Hippocampal formation (tissue), 2 donors: ENCODE measurements at regions not wholly inside any gene's neighbourhood (a gene's known extent, or its start where the extent isn't known, plus 50 kb on each side); places are given as distances from the start of the nearest gene placed in this dataset.

Experiments
- DNase-seq, 2 donors: peaks; one replicate each; lab custom pipeline; 2025; lab: John Stamatoyannopoulos, UW

DNA sequence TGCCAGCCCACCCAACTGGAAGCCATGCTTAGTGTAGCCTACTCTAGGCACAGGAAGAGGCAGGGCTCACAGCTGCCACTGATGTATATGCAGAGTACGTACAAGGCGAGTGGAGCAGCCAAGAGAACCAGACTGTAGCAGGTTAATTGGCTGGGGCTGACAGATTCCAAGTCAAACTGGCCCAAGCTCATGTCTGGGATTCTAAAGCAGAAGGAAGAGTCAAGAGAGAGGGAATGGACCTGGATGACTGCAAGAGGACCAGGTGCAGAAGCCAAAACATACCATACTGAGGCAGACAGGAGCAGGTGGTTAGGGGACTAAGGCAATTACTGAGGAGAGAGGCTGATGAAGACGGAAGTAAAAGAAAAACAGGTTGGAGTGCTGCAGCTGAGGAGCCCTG, 51.3 kb upstream of the LRRN2 start:
- peak in 1 of 2 donors; percentile 14 for DNase-seq

DNA sequence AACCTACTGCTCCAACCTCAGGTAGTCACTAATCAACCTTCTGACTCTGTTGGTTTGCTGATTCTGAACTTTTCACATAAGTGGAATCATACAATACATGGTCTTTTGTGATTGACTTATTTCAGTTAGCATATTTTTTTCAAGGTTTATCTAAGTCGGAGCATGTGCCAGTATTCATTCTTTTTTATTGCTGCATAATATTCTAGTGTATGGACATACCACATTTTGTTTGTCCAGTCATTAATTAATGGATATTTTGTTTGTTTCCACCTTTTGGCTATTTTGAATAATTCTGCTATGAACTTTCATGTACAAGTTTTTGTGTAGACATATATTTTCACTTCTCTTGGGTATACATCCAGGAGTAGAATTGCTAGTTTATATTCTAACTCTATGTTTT, 53.0 kb upstream of the LRRN2 start:
- no peak for DNase-seq

DNA sequence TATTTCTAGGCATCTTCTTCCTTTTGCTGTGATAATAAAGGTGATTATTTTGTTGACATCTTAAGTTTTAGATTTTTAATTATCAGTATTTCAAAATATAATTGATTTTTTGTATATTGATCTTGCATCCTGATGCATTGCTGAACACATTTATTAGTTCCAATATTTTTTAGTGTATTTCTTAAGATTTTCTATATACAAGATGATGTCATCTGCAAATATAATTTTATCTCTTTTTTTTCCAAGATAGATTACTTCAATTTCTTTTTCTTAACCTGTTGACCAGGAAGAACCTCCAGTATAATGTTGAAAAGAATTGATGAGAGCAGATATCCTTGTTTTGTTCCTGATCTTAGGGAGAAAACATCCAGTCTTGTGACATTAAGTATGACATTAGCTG, 54.8 kb upstream of the LRRN2 start:
- no peak for DNase-seq

DNA sequence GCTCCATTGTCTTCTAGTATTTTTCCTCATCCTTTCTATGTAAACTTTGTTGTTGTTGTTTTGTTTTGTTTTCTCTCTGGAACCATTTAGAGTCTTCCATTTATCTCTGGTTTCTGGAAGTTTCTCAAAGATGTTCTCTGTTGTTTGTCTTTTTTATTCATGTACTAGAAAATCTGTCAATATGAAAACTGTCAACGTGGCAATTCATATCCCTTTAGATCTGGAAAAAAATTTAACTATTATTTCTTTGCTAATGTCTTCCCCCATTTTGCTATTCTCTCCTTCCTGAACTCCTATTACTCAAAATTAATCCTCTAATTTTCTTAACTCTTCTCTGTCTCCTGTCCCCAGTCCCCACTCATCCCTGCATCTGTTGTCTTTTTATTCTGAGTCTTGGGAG, 55.9 kb upstream of the LRRN2 start:
- no peak for DNase-seq

DNA sequence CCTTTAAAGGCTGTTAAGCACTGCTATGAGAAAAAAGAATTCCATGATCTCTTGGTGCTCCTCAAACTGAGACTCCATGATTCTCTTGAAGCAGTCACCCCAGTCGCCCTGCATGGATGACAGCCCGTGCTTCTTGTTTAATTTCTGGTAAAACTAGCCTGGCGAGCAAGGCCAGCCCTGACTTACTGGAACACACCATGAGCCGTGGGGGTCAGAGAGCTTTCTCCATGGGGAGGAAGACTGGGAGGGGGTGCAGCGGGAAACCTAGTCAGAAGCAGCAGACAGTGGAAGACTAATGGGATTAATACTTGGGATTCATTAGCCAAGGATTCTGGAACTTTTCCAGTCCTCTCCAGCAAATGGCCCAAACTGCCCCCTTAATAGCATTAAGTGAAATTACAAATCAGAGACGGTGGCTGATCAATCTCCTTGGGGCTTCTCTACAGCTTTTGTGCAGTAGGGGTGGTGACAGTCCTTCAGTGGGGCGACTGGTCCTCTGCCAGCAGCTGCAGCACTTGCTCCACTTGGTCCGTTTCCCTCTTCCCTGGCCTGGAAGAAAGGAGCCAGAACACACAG, 57.2 kb upstream of the LRRN2 start:
- DNase-seq, result no peak

DNA sequence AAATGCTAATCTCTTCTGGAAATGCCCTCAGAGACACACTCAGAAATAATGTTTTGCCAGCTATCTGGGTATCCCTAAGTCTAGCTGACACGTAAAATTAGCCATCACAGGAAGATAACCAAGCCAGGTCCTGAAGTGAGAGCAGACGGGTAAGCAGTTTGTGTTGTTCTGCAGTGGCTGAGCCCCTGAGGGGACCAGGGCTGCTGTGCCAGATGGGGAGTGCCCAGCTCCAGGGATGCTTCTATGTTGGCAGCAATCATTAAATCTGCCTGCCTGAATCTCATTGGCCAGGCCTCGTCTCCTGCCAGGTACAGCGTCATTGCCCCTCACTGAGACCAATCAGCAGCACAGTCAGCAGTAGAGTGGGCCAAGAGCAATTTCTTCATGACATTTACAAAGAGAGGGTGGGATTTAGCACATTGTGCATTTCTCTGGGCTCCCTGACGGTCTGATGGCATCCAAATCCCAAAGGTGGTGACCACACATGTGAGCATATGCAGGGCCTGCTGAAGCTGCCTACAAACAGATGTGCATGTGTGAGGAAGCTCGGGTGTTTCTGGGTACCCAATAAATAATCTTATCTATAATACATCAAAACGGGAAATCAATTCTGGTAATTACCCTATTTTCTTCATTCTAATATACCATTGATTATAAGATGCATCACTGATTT, 58.7 kb upstream of the LRRN2 start:
- DNase-seq, result no peak

DNA sequence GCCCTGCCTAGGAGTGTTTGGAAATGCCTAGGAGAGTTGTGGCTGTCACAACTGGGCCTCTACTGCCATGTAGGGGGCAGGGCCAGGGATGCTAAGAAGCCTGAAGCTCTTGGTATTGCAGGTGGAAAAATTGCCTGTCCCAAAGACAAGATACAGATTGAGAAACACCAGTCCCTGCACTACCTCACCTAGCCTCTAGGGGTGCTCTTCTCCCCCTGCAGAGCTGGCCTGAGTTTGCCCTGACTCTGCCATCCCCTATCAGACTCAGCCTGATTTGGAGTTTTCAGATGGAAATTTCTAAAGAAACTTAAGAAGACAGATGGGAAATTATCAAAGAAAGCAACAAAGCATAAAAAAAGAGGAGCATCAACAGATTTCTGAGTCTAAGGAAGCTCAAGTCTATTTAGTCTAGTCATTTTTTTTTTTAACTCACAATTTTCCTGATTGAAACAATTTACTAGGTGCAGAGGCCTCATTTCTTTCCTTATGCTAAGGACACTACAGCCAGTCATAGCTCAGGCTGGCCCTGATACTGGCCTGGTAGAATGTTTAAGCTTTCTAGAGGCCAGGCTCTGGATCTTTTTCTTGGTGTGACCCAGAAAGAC, 61.4 kb upstream of the LRRN2 start:
- no peak for DNase-seq

DNA sequence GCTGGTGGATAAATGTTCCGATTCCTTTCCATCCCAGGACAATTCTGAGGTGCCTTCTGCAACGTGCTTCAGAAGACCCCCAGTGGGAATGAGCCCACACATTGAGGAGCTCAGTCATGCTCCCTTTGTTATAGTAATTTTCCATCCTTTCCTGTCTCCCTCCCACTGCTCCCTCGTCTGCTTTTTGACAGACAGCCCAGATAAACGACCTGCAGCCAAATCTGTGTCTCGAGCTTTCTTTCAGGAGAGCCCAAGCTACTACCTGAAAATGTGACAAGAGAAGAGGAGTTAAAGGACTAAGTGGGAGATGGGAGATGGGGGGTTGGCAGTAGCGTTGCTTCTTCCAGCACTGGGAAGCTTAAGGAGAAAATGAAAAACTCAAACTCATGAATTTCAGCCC, 65.9 kb upstream of the LRRN2 start:
- no peak for DNase-seq

DNA sequence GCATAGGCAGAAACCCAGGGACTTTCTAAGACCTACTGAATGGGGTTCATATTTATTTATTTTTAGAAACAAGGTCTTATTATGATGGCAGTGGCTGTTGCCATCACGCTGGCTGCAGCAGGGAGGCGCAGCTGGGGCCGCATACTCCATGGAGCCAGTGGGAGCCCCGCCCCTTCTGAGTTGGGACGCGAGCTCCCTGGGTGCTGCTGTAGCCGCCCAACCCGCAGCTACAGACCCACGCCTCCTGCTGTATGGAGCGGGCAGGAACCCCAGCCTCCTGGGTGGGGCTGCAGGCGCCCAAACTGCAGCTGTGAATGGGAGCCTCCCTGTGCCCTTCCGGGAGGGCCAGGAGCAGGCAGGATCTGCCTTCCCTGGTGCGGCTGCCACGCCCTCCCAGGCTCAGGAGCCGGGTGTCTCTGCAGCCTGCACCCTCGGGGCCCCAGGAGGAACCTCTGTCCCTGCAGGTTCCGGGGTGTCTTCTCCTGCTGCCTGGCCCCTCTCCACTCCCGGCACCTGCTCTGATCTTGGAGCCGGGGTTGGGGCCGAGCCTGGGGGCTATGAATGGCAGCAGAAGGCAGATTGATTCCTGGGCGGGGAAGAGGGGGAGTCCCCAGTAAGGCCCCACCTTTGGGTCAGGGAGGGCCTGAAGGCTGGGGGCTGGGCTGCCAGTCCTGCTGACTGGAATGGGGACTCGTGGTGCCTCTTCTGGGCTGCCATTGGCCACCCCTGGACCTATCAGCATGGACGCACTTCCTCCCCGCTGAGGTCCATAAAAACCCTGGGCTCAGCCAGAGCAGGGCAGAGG, 66.5 kb upstream of the LRRN2 start:
- DNase-seq, result no peak

DNA sequence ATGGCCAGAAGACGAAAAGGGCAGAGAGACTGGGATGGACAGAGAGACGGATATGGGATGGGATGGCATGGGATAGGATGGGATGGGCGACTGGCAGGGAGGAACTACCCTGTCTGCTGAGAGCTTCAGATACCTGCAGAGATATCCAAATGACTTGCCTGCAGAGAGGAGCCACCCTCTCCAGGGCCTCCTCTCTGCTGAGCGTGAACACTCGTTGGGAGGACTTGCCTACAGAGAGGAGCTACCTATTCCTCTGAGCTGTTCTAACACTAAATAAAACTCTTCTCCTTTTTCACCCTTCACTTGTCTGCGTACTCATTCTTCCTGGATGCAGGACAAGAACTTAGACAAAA, 67.1 kb upstream of the LRRN2 start:
- DNase-seq, result no peak

DNA sequence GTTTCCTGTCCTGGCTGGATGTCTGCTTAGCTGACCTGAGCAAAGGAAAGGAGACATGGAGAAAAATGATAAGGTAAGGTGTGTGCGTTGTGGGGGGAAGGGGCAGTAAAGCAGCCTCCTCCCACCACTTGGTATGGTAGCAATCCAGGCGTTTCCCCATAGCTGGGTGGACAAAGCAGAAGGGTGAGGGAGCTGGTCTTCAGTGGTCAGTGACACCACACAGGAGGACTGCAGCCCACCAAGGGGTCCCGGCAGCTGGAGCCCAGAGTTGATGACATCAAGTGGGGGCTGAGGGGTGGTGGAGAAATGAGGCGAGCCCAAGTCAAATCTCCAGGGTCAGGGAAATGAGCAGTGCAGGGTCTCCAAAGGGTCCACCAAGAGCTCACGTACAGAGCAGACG, 69.3 kb upstream of the LRRN2 start:
- DNase-seq, result no peak

DNA sequence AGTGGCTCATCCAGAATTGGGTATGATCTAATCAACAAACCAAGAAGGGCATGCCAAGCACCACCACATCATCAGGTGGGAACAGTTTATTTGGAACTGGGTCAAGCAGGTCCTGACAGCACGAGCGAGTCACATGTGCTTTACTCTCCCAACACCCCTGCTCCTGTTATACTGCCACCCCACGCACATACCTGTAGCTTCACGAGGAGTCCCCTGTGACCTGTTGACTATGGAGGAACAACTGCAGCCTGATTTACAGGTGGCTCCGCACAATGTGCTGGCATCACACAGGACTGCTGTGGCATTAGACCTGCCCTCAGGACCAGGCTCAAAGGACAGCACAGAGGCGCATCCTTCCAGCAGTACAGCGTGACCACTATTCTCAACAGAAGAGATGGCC, 70.8 kb upstream of the LRRN2 start:
- no peak for DNase-seq

DNA sequence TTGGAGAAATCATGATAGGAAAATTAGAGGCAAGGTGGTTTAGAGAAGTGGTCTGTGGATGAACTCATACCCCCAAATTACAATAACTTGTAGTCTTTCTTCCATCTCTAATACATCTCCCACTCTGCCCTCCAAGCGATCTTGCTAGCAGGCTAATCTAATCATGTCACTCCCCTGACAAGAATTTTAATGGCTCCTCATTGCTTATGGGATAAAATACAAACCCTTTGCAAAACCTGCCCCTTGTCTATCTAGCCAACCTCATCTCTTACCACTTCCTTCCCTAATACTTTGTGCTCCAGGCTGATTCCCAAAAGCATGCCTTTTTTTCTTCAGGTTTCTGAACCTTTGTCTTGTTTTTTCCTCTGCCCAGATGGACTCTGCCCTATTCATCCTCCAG, 71.3 kb upstream of the LRRN2 start:
- no peak for DNase-seq

DNA sequence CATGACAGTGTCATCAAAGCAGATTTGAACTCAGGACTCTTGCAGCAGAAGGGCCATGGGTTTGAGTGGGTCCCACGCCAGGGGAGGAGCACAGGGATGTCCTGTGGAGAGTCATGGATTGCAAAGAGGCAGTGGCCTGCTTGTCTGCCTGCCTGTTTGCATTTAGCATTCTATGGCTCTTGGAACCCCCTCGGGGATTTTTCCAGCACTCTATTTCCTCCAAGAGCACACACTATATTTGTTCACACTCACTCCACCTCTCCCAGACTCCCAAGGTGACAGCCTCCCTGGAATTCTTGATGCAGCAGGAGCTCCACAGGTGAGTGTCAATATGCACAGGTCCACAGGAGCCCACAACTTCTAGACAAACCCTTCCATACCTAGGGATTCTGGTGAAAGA, 73.1 kb upstream of the LRRN2 start:
- no peak for DNase-seq

DNA sequence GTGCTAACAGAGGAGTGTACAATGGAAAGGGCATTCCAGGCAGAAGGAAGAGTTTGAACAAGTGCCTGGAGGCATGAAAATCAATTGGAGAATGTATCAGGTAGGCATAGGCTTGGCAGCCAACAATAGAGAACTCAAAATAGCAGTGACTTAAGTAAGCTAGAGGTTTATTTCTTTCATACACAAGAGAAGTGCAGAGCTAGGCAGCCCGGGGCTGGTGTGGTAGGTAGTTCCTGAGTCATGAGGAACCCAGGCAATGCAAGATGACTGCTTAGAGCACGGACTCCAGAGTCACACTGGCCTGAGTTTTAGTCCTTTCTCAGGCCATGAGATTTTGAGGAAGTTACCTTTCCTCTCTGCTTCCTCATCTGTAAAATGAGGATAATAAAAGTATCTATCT, 74.8 kb upstream of the LRRN2 start:
- no peak for DNase-seq

DNA sequence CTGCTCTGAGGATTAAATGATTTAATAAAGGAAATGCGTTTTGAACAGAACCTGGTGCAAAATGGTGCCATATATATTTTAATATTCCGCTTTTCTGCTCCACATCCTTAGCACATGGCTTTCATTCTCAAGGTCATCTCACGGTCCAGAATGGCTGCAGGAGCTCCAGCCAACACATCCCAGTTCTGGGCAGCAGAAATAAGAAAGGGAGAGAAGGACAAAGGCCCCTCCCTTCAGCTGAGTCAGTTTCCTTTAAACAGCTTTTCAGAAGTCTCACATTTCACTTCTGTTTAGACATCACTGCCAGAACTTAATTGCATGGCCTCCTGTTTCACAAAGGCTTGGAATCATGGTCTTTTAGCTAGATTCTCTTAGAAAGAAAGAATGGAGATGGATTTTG, 75.2 kb upstream of the LRRN2 start:
- DNase-seq, result no peak

DNA sequence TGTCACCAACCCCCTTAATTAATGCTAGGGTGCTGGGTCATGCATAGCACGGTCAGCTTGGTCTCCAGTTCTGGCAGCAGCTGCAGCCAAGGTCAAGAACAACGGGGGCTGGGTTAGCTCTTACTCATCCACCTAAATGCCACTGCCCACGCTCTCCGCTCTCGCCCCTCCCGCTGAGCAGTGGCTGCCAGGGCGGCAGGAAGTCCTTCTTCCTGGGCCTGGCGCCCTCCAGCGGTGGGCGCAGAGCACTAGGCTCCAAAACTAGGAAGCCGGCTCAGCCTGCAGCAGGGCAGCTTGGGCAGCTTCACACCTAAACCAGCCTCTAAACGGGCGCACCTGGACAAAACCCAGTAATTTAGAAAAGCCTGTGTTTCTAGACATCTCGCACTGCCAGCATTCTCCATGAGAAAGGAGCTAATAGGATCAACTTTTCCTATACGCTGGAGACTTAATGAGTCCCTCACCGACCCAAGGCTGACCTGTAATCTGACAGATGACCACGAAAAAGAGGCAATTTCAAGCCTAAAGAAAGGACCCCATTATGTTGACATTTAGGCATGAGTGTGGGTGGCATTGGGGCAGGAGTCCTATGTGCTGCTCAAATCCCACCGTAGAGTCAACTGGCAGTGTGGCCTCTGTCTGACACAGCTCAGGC, 78.4 kb upstream of the LRRN2 start:
- peak; percentile 18 to 19 for DNase-seq

DNA sequence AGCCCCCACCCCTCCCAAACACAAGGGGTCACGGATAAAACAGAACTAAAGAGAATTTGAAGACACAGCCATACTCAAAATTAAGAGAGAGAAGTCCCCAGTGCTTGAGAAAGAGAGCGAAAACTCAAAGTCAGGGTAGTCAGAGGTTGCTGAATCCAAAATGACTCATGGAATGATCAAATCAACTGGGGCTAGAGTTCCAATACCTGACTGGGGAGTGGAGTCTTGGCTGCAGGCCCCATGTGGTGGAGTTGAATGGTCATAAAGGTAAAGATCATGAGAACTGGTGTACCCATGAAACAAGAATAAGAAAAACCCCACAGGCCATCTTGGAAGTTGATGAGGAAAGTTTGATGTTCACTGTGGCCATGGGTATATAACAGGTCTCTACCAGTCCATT, 84.5 kb upstream of the LRRN2 start:
- DNase-seq, result no peak

DNA sequence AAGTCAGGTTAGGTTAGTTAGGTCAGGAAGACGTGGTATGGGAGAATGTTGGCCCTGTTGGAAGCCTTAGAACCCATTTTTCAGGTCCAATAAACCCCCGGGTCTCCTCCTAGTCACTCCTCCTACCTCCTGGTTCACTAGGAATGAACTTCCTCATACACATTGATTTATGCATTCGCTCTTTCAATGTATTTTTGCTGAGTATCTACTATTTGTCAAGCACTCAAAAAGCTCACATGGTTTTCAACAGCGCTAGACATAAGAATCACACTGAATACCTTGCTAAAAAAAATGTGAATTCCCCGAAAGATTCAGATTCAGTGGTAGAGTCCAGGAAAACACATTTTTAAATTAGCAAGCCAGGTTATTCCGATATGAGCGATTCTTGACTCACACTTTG, 85.8 kb upstream of the LRRN2 start:
- DNase-seq, result no peak

DNA sequence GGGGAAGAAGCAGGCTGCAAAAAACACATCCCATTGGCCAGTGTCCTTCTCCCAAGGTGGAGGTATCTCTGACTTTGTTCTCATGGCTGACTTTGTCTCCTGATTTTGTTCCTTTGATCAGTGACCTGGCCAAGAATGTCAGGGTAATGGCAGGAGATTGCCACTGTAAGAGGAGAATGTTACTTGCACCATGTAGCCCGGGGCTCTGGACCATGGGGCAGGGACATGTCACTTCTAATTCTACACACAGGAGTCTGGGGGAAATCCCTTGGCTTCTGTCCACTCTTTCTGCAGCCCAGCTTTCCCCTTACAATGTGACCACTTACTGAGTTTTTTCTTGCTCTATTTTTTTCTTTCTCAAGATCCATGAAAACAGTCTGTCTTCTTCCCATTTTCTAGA, 87.7 kb upstream of the LRRN2 start:
- DNase-seq, result no peak

DNA sequence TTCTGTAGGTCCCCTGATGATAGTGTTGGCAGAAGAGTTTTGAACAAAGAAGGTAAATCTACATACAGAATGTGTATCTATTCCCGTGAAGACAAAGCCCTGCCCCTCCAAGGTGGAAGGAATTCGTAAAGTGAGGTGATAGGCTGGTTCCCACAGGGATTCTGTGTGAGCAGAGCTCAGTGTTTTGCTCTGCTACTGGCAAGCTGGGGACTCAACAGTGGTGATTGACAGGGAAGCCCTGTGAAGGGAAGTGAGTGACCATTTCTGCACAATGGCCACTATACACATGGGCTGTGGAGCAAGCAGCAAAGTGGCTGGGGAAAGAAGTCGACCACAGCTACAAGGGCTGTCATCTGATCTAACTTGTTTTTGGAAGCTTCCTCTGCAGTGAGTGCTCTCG, 90.0 kb upstream of the LRRN2 start:
- DNase-seq, result no peak

DNA sequence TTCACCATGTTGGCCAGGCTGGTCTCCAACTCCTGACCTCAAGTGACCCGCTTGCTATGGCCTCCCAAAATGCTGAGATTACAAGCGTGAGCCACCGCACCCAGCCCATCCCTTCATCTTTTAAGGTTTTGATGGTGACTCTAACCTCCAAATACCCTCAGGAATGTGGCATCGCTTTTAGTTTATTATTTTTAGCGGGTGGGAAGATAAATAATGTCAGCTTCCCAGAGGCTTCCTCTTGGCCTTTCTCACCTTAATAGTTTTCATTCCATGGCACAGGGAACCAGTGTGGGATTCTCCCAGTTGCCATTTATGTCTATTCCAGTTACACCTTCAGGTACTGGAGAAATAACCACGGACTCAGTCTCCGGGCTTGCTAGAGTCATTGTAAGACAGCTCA, 92.1 kb upstream of the LRRN2 start:
- DNase-seq, result no peak

DNA sequence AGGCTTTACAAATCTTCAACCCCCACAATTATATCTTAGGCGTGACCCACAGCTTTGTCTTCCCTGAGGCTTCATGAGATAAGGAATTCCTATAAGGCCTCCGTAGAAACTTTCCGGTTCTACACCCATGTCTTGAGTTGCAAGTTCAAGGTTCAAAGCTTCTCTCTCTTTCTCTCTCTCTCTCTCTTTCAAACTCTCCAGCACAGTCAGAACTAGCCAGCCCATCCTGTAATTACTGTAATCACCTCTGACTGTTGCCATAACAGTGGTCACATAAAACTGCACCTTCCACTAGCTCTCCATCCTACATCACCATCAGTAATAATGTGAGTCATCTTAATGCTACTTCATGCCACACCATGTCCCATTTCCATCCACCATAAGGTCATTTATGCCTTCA, 90.0 kb upstream of the NFASC start:
- no peak for DNase-seq
